ENCODE measurements at regions not wholly inside any gene's neighbourhood (a gene's known extent, or its start where the extent isn't known, plus 50 kb on each side); places are given as distances from the start of the nearest gene placed in this dataset.

DNA sequence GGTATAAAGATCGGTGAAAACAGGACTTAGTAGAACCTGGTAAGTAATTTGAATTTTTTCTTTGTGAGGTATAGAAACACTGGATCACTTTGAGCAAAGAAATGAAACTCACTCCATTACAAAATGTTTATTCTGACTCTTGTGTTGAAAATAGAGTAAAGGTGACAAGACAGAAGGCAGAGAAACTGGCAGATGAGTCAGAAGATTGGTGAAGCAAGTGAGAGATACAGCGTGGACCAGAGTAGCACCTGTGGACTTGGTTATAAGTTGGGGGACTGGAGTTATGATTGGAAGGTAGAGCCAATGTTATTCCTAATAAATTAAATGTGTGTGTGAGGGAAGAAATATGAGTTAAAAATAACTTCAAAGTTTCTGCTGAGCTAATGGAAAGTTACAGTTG, 620.9 kb downstream of the ZWINT start:
- no peaks in the 10 kb centered on the region for H3K4me1 ChIP-seq
- no peak overlapping the region for H3K4me3 ChIP-seq
- intact Hi-C loops (cut with DNase I): no loop called here
- no peak for ATAC-seq
- H3K27ac ChIP-seq: no peak overlapping the region
- DNase-seq: no peak
- WGBS, 3 donors: 82 to 94% (median 85%) methylated on average over 2 of the region's 2 CpGs
- TF ChIP-seq, protein P1, sequence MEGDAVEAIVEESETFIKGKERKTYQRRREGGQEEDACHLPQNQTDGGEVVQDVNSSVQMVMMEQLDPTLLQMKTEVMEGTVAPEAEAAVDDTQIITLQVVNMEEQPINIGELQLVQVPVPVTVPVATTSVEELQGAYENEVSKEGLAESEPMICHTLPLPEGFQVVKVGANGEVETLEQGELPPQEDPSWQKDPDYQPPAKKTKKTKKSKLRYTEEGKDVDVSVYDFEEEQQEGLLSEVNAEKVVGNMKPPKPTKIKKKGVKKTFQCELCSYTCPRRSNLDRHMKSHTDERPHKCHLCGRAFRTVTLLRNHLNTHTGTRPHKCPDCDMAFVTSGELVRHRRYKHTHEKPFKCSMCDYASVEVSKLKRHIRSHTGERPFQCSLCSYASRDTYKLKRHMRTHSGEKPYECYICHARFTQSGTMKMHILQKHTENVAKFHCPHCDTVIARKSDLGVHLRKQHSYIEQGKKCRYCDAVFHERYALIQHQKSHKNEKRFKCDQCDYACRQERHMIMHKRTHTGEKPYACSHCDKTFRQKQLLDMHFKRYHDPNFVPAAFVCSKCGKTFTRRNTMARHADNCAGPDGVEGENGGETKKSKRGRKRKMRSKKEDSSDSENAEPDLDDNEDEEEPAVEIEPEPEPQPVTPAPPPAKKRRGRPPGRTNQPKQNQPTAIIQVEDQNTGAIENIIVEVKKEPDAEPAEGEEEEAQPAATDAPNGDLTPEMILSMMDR (IDR thresholded peaks at IDR 0.05): no peak
- H3K9me3 ChIP-seq: no peaks in the 10 kb centered on the region
- H3K27me3 ChIP-seq (ENCODE audit: insufficient read depth in 3 of 3, low read length in 2 of 3): no peaks in the 10 kb centered on the region
- no peaks in the 10 kb centered on the region for H3K36me3 ChIP-seq (ENCODE audit: insufficient read depth in 1 of 2, low read depth in 1 of 2)

DNA sequence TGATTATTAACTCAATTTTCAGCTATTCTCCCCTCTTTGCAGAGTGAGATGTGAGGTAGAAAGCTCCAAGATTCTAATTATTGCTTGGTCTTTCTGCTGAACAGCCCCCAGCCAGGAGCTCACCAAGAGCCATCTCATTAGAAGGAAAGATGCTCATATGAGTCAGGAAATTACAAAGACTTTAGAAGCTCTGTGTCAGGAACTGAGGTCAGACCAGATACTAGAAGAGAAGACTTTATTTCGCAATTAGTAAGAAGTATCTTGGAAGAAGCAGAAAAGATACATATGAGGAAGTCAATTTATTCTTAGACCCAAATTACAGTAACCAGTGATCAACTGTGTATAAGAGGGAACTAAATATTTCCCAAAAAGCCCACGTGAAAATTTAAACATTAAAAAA, 626.9 kb downstream of the ZWINT start:
- ATAC-seq (no peak), DNase-seq (no peak)
- Histone ChIP-seq H3K4me3 (no peak overlapping the region), H3K4me1 (no peaks in the 10 kb centered on the region), H3K36me3 (ENCODE audit: insufficient read depth in 1 of 2, low read depth in 1 of 2) (no peaks in the 10 kb centered on the region), H3K27me3 (ENCODE audit: insufficient read depth in 3 of 3, low read length in 2 of 3) (no peaks in the 10 kb centered on the region), H3K9me3 (no peaks in the 10 kb centered on the region), H3K27ac (no peak overlapping the region)
- TF ChIP-seq, protein P1 (IDR thresholded peaks at IDR 0.05): no peak
- intact Hi-C loops (cut with DNase I): no loop called here
- 55 to 62% (median 60%) methylated on average over 2 of the region's 2 CpGs for WGBS, 3 donors

DNA sequence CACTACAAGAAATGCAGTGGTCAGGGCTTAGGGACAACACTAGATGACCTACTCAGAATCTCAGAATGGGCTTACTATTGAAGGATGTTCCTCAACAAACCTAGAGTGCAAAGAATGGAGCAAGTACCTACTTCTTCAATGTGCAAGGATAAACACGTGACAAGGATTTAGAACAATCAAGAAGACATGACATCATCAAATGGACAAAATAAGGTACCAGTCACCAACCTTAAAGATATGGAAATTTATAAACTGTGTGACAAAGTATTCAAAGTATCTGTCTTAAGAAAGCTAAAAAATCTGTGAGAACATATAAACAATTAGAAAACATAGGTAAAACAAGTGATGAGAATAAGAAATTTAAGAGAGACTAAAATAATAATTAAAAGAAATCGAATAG, 656.1 kb downstream of the ZWINT start:
- ATAC-seq (no peak), DNase-seq (no peak)
- intact Hi-C loops (cut with DNase I): no loop called here
- no peaks in the 10 kb centered on the region for H3K9me3 ChIP-seq
- H3K27ac ChIP-seq: no peak overlapping the region
- no peaks in the 10 kb centered on the region for H3K27me3 ChIP-seq (ENCODE audit: insufficient read depth in 3 of 3, low read length in 2 of 3)
- TF ChIP-seq, protein P1 (IDR thresholded peaks at IDR 0.05): no peak
- H3K36me3 ChIP-seq (ENCODE audit: insufficient read depth in 1 of 2, low read depth in 1 of 2): no peaks in the 10 kb centered on the region
- 73 to 84% (median 80%) methylated on average over 2 of the region's 2 CpGs for WGBS, 3 donors
- H3K4me3 ChIP-seq: no peak overlapping the region
- no peaks in the 10 kb centered on the region for H3K4me1 ChIP-seq

DNA sequence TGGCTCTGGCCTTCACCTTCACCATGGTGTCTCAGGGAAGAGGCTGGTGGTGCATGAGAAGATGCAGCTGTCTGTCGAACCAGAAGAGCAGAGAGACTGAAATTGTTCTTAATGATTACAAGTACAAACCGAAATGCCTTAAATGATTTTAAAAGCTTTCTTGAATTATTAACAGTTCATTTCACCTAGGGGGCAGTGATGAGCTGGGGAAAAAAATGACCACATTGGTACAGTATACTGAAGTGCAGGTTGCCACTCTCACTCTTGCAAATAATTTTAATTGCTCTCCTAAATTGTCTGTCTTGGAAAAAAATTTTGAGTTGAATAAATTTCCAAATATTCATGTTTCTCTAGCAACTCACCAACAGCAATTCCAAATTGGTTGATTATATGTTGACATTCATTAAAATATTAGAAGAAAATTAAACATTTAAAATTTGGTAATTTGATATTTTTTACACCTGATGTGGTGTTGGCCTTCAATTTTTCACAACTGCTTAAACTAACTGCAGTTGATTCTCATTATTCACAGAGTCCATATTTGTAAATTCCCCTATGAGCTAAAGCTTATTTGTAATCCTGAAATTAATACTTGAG, 692.6 kb downstream of the ZWINT start:
- 73 to 74% (median 73%) methylated on average over 2 of the region's 2 CpGs for WGBS, 3 donors
- intact Hi-C loops (cut with DNase I): loop anchor here in 1 of 2 donors (2.0 kb wide), 1 partner anchor 32 kb away; no protein-coding TSS in a partner anchor
- TF ChIP-seq, protein P1 (IDR thresholded peaks at IDR 0.05): no peak
- no peak for ATAC-seq
- no peaks in the 10 kb centered on the region for H3K36me3 ChIP-seq (ENCODE audit: insufficient read depth in 1 of 2, low read depth in 1 of 2)
- no peak overlapping the region for H3K4me3 ChIP-seq
- H3K4me1 ChIP-seq: no peaks in the 10 kb centered on the region
- no peak overlapping the region for H3K27ac ChIP-seq
- DNase-seq: no peak
- H3K27me3 ChIP-seq (ENCODE audit: insufficient read depth in 3 of 3, low read length in 2 of 3): no peaks in the 10 kb centered on the region
- H3K9me3 ChIP-seq: no peaks in the 10 kb centered on the region

DNA sequence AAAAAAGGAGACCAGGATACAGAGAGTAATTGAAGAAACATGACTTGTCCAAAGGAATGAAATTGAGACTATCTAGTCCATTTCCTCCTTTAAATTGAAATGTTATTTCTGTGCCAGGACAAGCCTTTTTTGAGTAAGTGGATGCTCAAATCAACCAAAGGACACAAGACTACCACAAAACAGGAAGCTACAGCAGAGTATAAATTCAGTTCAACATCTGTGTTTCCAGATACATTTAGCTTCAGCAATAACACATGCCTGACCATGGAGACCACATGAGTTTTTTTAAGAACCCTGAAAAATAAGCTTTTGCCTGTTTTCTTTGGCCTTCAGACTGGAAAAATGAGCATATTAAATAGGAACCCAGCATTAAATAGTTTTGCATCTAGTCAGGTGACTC, 707.5 kb downstream of the ZWINT start:
- Histone ChIP-seq H3K4me3 (no peak overlapping the region), H3K27ac (no peak overlapping the region), H3K27me3 (ENCODE audit: insufficient read depth in 3 of 3, low read length in 2 of 3) (no peaks in the 10 kb centered on the region), H3K36me3 (ENCODE audit: insufficient read depth in 1 of 2, low read depth in 1 of 2) (no peaks in the 10 kb centered on the region), H3K9me3 (no peaks in the 10 kb centered on the region), H3K4me1 (no peaks in the 10 kb centered on the region)
- TF ChIP-seq, protein P1 (IDR thresholded peaks at IDR 0.05): no peak
- intact Hi-C loops (cut with DNase I): no loop called here
- ATAC-seq: no peak
- no peak for DNase-seq

All from psoas muscle (tissue), 7 donors.